HG02571 (cell line): ENCODE measurements at regions not wholly inside any gene's neighbourhood (a gene's known extent, or its start where the extent isn't known, plus 50 kb on each side); places are given as distances from the start of the nearest gene placed in this dataset.

ENCODE experiments used
- ATAC-seq: cut with Tn5 transposase; IDR thresholded peaks from one replicate; pipeline ENCODE4 v1.9.1; 2021; ENCODE audit warnings: mild to moderate bottlenecking, moderate library complexity; ENCODE audit not compliant: unreplicated experiment

DNA sequence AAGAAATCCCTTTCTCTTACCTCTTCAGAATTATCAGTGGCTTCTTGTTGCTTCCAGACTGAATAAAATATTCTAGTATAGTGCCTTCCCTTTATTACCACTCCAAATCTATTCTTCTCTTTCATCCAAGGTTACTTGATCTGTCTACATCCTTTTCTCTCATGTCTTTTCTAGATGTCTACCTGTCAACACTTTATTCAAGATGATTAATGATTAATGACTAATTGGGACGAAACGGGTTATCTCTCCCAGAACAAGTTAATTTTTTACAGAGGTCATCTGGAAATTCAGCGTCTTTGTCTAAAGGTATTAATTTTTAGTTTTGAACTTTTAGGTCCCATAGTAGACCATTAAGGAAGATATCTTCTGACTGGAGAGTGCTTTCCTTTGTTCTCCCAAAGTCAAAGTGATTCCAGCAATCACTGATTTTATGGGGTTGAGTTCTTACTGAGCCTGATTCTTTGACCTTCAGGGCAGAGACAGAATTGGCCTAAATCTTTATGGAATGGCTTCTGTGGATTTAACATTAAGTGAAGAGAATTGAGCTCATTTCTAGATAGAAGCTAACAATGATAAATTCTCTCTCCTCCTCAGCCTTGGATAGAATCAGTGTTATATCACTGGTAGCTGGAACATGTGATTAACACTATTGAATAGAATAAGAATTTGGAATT, 335.4 kb upstream of the TEX13C start:
- ATAC-seq = no peak

- no peak for ATAC-seq
These were observed 333.4 kb upstream of the TEX13C start for GRCh38 chrX:124986284-124986683.

DNA sequence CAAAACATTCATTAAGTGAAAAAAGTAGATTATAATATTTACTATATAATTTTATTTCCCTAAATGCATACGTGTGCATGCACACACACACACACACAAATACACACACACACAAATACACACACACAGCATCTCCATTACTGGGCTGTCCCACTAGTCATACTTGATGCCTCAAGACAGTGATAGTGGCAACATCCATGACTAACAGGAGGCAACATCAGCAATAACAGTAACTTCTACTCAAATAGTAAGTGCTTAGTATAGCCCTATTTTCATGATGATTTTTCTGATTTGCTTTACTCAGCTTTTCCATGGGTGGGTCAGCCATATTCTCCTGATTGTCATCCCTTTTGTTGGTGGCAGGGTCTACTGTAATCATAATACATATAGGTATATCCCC, 325.9 kb upstream of the TEX13C start:
- ATAC-seq = no peak

DNA sequence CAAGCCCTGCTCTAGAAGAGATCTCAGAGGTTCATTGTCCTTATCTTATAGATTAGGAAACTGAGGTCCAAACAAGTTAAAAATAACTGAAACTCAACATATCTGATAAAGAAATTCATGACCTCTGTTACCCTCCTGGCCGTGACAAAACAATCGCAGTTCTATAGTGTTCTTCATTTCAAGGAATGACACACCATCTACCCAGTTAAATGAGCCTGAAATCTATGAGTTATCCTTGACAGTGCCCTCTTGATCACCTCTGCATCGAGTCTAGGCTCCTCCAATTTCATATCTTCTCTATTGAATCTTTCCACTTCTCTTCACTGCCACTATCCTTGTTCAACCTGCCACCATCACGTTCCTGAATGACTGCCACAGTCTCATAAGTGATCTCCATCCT, 325.3 kb upstream of the TEX13C start:
- ATAC-seq = no peak

- no peak for ATAC-seq
These were observed 315.8 kb upstream of the TEX13C start for GRCh38 chrX:125003746-125004446.

GRCh38 chrX:125004799-125005198, 314.9 kb upstream of the TEX13C start:
- no peak for ATAC-seq

DNA sequence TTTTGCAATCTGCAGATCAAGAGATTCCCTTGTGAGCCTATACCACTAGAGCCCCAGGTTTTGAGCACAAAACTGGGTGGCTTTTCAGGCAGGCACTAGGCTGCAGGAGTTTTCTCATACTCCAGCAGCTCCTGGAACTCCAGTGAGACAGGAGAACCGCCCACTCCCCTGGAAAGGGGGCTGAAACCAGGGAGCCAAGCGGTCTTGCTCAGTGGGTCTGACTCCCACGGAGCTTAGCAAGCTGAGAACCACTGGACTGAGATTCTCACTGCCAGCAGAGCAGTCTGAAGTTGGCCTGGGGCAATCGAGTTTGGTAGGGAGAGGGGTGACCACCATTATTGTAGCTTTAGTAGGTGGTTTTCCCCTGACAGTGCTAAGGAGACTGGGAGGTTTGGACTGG, 313.8 kb upstream of the TEX13C start:
- no peak for ATAC-seq

DNA sequence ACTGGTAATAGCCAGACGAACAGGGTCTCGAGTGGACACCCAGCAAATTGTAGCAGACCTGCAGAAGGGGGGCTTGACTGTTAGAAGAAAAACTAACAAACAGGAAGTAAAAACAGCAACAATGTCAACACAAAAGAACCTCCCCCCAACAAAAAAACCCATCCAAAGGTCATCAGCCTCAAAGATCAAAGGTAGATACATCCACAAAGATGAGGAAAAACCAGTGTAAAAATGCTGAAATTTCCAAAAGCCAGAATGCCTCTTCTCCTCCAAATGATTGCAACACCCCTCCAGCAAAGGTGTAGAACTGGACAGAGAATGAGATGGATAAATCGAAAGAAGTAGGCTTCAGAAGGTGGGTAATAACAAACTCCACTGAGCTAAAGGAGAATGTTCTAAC, 313.0 kb upstream of the TEX13C start:
- no peak for ATAC-seq

DNA sequence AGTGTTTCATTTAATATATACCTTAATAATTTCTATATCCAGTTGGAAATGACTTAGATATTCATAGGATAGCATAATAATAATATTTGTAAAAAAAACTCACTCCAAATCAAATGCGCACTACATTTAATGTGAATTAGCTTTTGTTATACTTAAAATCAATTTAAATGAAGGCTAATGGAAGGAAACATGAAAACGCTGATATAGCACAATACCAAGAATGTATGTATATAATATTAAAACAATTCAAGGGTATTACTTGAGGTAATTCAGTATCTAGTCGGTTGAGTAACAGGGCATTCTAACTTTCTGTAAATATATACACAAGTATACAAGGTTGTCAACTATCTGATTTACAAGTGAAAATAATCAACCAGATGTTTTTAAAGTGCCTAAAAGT, 307.1 kb upstream of the TEX13C start:
- ATAC-seq = no peak

DNA sequence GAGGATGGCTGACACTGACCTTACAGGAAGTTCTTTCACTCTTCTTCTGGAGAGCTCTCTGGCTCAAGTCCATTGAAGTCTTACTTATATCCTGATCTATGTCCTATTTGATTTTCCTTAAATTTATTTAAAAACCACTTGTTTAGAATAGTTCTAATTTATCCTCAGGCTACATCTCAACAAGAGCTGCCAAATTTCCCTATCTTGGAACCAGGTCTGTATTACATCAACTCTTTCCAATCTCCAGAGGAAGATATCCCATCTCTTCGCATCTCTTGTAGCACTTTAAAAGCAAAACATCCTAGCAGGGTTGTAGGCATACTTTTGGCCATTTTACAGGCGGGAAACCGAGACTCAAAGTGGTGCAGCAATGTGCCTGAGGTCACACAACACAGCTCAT, 290.5 kb upstream of the TEX13C start:
- ATAC-seq = no peak
